ENCODE measurements at regions not wholly inside any gene's neighbourhood (a gene's known extent, or its start where the extent isn't known, plus 50 kb on each side); places are given as distances from the start of the nearest gene placed in this dataset.

DNA sequence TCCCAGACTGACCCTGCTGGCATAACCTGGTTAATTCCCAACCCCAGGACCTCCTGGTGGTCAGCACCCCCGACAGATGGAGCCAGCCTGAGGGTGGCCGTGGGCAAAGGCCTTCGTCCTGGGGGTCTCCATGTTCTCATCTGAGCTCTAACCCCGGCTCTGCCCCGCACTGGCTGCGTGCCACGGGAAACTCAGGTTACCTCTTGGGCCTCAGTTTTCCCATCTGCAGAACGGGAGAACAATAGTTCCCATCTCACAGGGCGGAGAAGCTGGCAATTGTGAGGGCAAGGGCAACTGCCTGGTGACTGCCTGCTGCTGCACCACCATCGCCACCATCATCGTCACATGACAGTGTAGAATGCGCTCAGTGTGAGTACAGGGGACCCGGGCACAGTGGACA lies 77.9 kb downstream of the RFLNA start:
- peaks cover 0 to 68% (median 0%) of the 10 kb centered on the region in 3 donors for H3K36me3 Mint-ChIP-seq
- no peaks in the 10 kb centered on the region for H3K9me3 ChIP-seq (ENCODE audit: low read length)
- no peak overlapping the region for H3K4me3 Mint-ChIP-seq
- no peak for DNase-seq
- ChIA-PET CTCF (no interaction called here), POLR2A (no interaction called here)
- peaks cover 10% of the 10 kb centered on the region for H3K36me3 ChIP-seq (ENCODE audit: insufficient read depth, low read length)
- no peaks in the 10 kb centered on the region for H3K4me1 Mint-ChIP-seq
- no peaks in the 10 kb centered on the region for H3K27me3 Mint-ChIP-seq
- no peak overlapping the region for H3K27ac ChIP-seq (ENCODE audit: low read depth, low read length)
- H3K9me3 Mint-ChIP-seq: no peaks in the 10 kb centered on the region
- H3K27me3 ChIP-seq (ENCODE audit: insufficient read depth, low read length, poor library complexity, severe bottlenecking): no peaks in the 10 kb centered on the region
- no peak overlapping the region for H3K27ac Mint-ChIP-seq
- no peaks in the 10 kb centered on the region for H3K4me1 ChIP-seq (ENCODE audit: insufficient read depth, low read length)
- H3K4me3 ChIP-seq (ENCODE audit: low read length): no peak overlapping the region

DNA sequence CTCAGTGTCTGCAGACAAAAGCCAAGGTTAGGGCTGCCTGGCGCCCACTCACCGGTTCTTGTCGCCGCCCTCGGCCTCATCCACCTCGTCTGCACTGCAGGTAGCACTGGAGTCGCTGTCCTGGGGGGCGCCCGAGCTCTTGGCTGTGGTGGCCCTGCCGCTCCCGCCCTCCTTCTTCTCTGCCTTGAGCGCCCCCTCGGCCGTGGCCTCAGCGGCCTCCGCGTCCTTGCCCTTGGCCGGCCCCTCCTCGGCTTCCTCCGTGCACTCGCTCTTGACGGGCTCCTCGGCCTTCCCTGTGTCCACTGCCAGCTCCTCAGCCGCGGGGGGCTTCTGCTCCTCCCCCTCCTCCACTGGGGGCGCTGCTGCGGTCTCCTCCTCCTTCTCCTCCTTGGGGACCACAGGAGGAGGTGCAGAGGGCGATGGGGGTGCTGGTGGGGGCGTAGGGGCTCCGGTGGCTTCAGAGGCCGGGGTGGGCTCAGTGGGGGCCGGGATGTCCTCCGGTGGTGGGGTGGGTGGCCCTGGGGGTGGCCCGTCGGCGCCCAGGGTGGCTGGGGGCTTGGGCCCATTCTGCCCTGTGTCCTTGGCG lies 77.2 kb downstream of the RFLNA start:
- peaks cover 0 to 68% (median 0%) of the 10 kb centered on the region in 3 donors for H3K36me3 Mint-ChIP-seq
- H3K27ac Mint-ChIP-seq: peak overlapping the region in 1 of 8 donors; percentile 59
- Histone ChIP-seq H3K36me3 (ENCODE audit: insufficient read depth, low read length) (peaks cover 10% of the 10 kb centered on the region), H3K4me1 (ENCODE audit: insufficient read depth, low read length) (no peaks in the 10 kb centered on the region), H3K27me3 (ENCODE audit: insufficient read depth, low read length, poor library complexity, severe bottlenecking) (no peaks in the 10 kb centered on the region), H3K4me3 (ENCODE audit: low read length) (no peak overlapping the region), H3K27ac (ENCODE audit: low read depth, low read length) (no peak overlapping the region), H3K9me3 (ENCODE audit: low read length) (no peaks in the 10 kb centered on the region)
- no peaks in the 10 kb centered on the region for H3K9me3 Mint-ChIP-seq
- ChIA-PET CTCF (no interaction called here), POLR2A (no interaction called here)
- H3K27me3 Mint-ChIP-seq: no peaks in the 10 kb centered on the region
- no peaks in the 10 kb centered on the region for H3K4me1 Mint-ChIP-seq
- no peak overlapping the region for H3K4me3 Mint-ChIP-seq
- DNase-seq: no peak

DNA sequence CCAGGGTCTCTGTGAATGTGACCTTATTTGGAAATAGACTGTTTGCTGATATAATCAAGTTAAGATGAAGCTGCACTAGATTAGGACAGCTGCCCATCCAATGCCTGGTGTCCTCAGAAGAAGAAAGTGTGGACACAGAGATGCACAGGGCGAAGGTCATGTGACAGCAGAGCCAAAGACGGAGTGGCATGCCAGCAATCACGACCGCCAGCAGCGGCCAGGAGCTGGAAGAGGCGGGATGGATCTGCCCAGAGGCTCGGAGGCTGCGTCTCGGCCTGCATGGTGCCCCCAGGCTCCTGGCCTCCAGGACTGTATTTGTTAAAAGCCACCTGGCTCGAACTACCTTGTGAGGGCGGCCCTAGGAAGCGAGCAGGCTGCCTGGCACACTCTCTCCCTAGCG lies 76.5 kb downstream of the RFLNA start:
- ChIA-PET CTCF (no interaction called here), POLR2A (no interaction called here)
- H3K36me3 Mint-ChIP-seq: peaks cover 0 to 66% (median 3%) of the 10 kb centered on the region in 3 donors
- no peak overlapping the region for H3K27ac Mint-ChIP-seq
- H3K4me1 ChIP-seq (ENCODE audit: insufficient read depth, low read length): no peaks in the 10 kb centered on the region
- peaks cover 10% of the 10 kb centered on the region for H3K36me3 ChIP-seq (ENCODE audit: insufficient read depth, low read length)
- H3K9me3 Mint-ChIP-seq: no peaks in the 10 kb centered on the region
- H3K27ac ChIP-seq (ENCODE audit: low read depth, low read length): no peak overlapping the region
- no peaks in the 10 kb centered on the region for H3K9me3 ChIP-seq (ENCODE audit: low read length)
- no peaks in the 10 kb centered on the region for H3K27me3 Mint-ChIP-seq
- H3K4me3 Mint-ChIP-seq: no peak overlapping the region
- H3K4me1 Mint-ChIP-seq: no peaks in the 10 kb centered on the region
- DNase-seq: no peak
- H3K4me3 ChIP-seq (ENCODE audit: low read length): no peak overlapping the region
- no peaks in the 10 kb centered on the region for H3K27me3 ChIP-seq (ENCODE audit: insufficient read depth, low read length, poor library complexity, severe bottlenecking)

DNA sequence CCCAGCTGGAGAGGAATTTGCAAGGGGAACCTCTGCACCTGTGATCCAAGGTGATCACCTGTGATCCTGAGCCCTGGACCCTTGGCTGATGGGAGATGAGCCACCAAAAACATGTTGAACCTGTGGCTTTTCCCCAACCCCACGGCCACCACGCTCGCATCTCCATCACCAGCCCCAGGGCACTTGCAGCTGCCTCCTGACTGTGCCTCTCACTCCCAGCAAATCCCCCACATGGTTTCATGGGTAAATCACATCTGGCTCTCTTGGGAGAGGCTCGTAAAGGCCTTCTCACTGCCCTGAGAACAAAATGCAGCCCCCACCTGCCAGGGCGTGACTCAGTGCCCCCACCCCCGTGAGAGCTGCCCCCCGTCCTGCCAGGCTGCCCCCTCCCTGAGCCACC lies 76.0 kb downstream of the RFLNA start:
- Mint-ChIP-seq H3K27me3 (no peaks in the 10 kb centered on the region), H3K9me3 (no peaks in the 10 kb centered on the region), H3K4me3 (no peak overlapping the region), H3K36me3 (peaks cover 0 to 69% (median 3%) of the 10 kb centered on the region in 3 donors), H3K27ac (peak overlapping the region in 1 of 8 donors; percentile 26), H3K4me1 (peaks cover 0 to 2% (median 0%) of the 10 kb centered on the region in 3 donors)
- H3K27ac ChIP-seq (ENCODE audit: low read depth, low read length): no peak overlapping the region
- no peak for DNase-seq
- CTCF ChIA-PET: no interaction called here
- no peaks in the 10 kb centered on the region for H3K9me3 ChIP-seq (ENCODE audit: low read length)
- H3K4me3 ChIP-seq (ENCODE audit: low read length): no peak overlapping the region
- H3K36me3 ChIP-seq (ENCODE audit: insufficient read depth, low read length): peaks cover 10% of the 10 kb centered on the region
- POLR2A ChIA-PET: no interaction called here
- H3K4me1 ChIP-seq (ENCODE audit: insufficient read depth, low read length): no peaks in the 10 kb centered on the region
- no peaks in the 10 kb centered on the region for H3K27me3 ChIP-seq (ENCODE audit: insufficient read depth, low read length, poor library complexity, severe bottlenecking)

DNA sequence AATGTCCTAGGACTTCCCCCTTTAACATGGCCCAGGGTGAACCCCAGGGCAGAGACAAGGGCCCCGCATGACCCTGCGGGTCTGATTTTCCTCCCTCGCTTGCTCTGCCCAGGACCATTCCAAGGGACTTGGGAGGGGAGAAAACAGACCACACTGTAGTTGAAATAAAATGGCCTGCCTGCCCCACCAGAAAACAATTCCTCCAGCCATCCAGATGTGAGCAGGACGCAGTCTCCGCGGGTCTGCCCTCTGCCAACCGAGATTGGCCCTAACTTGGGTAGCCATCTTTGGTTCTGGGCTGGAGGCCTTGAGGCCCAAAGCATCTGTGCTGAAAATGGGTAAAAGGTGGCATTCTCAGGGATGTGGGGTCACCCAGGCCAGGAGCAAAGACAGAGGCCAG lies 75.5 kb downstream of the RFLNA start:
- Mint-ChIP-seq H3K9me3 (no peaks in the 10 kb centered on the region), H3K27ac (peak overlapping the region in 1 of 8 donors; percentile 14), H3K4me3 (no peak overlapping the region), H3K27me3 (no peaks in the 10 kb centered on the region), H3K36me3 (peaks cover 0 to 68% (median 3%) of the 10 kb centered on the region in 3 donors), H3K4me1 (peaks cover 0 to 4% (median 0%) of the 10 kb centered on the region in 3 donors)
- Histone ChIP-seq H3K9me3 (ENCODE audit: low read length) (no peaks in the 10 kb centered on the region), H3K36me3 (ENCODE audit: insufficient read depth, low read length) (peaks cover 10% of the 10 kb centered on the region), H3K27me3 (ENCODE audit: insufficient read depth, low read length, poor library complexity, severe bottlenecking) (no peaks in the 10 kb centered on the region), H3K4me3 (ENCODE audit: low read length) (no peak overlapping the region), H3K4me1 (ENCODE audit: insufficient read depth, low read length) (no peaks in the 10 kb centered on the region), H3K27ac (ENCODE audit: low read depth, low read length) (no peak overlapping the region)
- CTCF ChIA-PET: no interaction called here
- no peak for DNase-seq
- POLR2A ChIA-PET: no interaction called here

DNA sequence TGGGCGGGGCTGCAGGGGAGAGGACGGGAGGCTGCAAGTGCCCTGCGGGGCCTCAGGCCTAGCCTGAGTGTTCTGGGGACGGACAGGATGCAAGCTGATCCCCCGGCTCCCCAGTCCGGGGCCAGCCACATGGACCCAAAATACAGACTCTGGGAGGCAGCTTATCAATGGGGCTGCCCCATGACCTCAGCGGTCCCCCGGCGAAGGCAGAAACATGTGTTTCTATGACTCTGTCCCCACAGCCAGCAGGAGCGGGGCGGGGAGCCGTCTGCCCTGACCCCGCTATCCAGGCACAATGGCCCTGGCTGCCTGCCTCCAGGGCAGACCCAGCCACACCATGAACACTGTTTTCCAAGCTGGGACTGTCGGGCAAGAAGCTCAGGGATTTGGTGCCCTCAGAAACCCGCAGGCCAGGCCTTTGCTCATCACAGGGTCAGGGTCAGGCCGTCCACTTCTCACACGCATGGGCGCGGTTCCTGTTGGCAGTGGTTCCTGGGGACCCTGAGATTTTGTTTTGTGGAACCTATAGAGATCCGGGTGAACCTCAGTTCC lies 75.0 kb downstream of the RFLNA start:
- H3K36me3 Mint-ChIP-seq: peaks cover 0 to 63% (median 3%) of the 10 kb centered on the region in 3 donors
- no peaks in the 10 kb centered on the region for H3K27me3 Mint-ChIP-seq
- H3K9me3 Mint-ChIP-seq: no peaks in the 10 kb centered on the region
- DNase-seq: no peak
- H3K4me1 Mint-ChIP-seq: peaks cover 0 to 4% (median 0%) of the 10 kb centered on the region in 3 donors
- Histone ChIP-seq H3K36me3 (ENCODE audit: insufficient read depth, low read length) (peaks cover 10% of the 10 kb centered on the region), H3K4me1 (ENCODE audit: insufficient read depth, low read length) (no peaks in the 10 kb centered on the region), H3K27me3 (ENCODE audit: insufficient read depth, low read length, poor library complexity, severe bottlenecking) (no peaks in the 10 kb centered on the region), H3K4me3 (ENCODE audit: low read length) (no peak overlapping the region), H3K9me3 (ENCODE audit: low read length) (no peaks in the 10 kb centered on the region), H3K27ac (ENCODE audit: low read depth, low read length) (no peak overlapping the region)
- no peak overlapping the region for H3K4me3 Mint-ChIP-seq
- ChIA-PET CTCF (no interaction called here), POLR2A (no interaction called here)
- peak overlapping the region in 1 of 8 donors; percentile 14 for H3K27ac Mint-ChIP-seq

DNA sequence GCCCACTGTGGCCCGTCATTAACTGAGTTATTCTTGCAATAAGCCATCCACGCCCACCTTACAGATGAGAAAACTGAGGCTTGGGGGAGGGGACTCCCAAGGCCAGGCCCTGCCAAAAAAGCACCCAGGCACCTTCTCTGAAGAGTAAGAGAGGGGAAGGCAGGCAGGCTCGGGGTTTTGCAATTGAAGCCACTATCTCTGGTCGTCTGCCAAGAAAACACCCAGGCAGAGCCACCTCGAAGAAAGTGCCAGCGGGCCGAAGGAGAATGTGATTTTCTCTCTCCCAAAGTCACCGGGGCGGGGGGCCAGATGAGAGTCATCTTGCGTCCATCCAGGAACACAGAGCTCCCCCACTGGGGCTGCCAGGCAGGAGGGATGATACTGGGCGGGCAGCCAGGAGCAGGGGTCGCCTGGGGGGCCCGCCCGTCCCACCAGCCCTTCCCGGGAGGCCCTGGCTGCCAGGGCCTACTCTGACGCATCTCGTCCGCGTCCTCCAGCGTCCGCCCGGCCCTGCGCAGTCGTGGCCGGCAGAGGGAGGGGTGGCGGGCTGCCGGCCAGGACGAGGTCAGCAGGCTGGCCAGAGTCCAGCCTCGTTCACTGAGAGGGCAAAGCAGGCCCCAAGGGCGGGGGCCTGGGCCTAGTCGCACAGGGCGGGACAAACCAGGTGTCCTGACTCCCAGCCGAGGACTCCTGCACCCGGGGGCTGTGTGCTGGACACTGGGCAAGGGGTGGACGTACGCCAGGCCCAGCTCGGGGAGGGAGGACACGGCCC lies 74.3 kb downstream of the RFLNA start:
- H3K27me3 ChIP-seq (ENCODE audit: insufficient read depth, low read length, poor library complexity, severe bottlenecking): no peaks in the 10 kb centered on the region
- no peak overlapping the region for H3K4me3 ChIP-seq (ENCODE audit: low read length)
- no peaks in the 10 kb centered on the region for H3K27me3 Mint-ChIP-seq
- no peak for DNase-seq
- H3K4me1 Mint-ChIP-seq: peaks cover 0 to 4% (median 0%) of the 10 kb centered on the region in 3 donors
- H3K4me3 Mint-ChIP-seq: no peak overlapping the region
- H3K27ac ChIP-seq (ENCODE audit: low read depth, low read length): no peak overlapping the region
- POLR2A ChIA-PET: no interaction called here
- H3K4me1 ChIP-seq (ENCODE audit: insufficient read depth, low read length): no peaks in the 10 kb centered on the region
- H3K36me3 Mint-ChIP-seq: peaks cover 0 to 62% (median 3%) of the 10 kb centered on the region in 3 donors
- CTCF ChIA-PET: no interaction called here
- peak overlapping the region in 3 of 8 donors; percentile 8 to 29 (median 10) for H3K27ac Mint-ChIP-seq
- H3K9me3 ChIP-seq (ENCODE audit: low read length): no peaks in the 10 kb centered on the region
- H3K9me3 Mint-ChIP-seq: no peaks in the 10 kb centered on the region
- peaks cover 10% of the 10 kb centered on the region for H3K36me3 ChIP-seq (ENCODE audit: insufficient read depth, low read length)

DNA sequence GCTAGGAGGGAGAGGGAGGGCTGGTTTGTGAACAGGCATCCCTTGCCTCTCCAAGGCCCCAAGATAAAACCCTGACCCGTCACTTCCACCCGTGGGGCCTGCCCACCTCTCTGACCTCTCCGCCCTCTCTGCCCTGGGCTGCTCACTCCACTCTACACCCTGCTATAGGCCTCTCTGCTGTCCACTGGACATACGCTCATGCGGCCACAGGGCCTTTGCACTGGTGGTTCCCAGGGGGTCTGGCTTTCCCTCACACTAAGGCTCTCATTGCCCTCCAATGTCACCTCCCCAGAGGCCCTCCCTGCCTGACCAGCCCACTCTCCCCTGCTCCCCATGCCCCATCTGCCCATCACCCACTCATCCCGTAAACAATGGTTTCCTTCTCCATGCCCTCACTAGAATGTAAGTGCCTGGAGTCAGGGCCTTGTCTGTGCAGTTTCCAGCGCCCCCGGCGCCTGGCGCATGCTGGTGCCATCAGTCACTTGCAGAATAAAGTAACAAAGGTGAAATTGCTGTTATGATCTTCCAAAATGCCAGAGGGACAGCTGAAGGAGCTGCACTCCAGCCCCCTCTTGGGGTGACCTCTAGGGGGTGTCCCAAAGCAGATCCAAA lies 73.6 kb downstream of the RFLNA start:
- no peaks in the 10 kb centered on the region for H3K4me1 ChIP-seq (ENCODE audit: insufficient read depth, low read length)
- ChIA-PET POLR2A (no interaction called here), CTCF (no interaction called here)
- peaks cover 10% of the 10 kb centered on the region for H3K36me3 ChIP-seq (ENCODE audit: insufficient read depth, low read length)
- Mint-ChIP-seq H3K4me1 (peaks cover 0 to 4% (median 0%) of the 10 kb centered on the region in 3 donors), H3K4me3 (no peak overlapping the region), H3K9me3 (no peaks in the 10 kb centered on the region), H3K36me3 (peaks cover 0 to 62% (median 3%) of the 10 kb centered on the region in 3 donors), H3K27me3 (no peaks in the 10 kb centered on the region), H3K27ac (peak overlapping the region in 4 of 8 donors; percentile 8 to 40 (median 20))
- H3K27me3 ChIP-seq (ENCODE audit: insufficient read depth, low read length, poor library complexity, severe bottlenecking): no peaks in the 10 kb centered on the region
- no peak overlapping the region for H3K27ac ChIP-seq (ENCODE audit: low read depth, low read length)
- no peak overlapping the region for H3K4me3 ChIP-seq (ENCODE audit: low read length)
- no peak for DNase-seq
- H3K9me3 ChIP-seq (ENCODE audit: low read length): no peaks in the 10 kb centered on the region
